ENCODE measurements at regions not wholly inside any gene's neighbourhood (a gene's known extent, or its start where the extent isn't known, plus 50 kb on each side); places are given as distances from the start of the nearest gene placed in this dataset.

- TF ChIP-seq CTCF (IDR thresholded peaks at IDR 0.05 in 8 of 11, conservative IDR thresholded peaks at IDR 0.05 in 3 of 11) (no peak), POLR2AphosphoS5 (IDR thresholded peaks at IDR 0.05) (no peak)
These were observed 422.1 kb upstream of the SALL1 start for GRCh38 chr16:51573191-51573590.
